ENCODE measurements at regions not wholly inside any gene's neighbourhood (a gene's known extent, or its start where the extent isn't known, plus 50 kb on each side); places are given as distances from the start of the nearest gene placed in this dataset.
"Not testable (repeated sequence)": the region's sequence is repeated elsewhere in the genome, so short reads cannot be mapped to it uniquely, and the experiment has no call there.

DNA sequence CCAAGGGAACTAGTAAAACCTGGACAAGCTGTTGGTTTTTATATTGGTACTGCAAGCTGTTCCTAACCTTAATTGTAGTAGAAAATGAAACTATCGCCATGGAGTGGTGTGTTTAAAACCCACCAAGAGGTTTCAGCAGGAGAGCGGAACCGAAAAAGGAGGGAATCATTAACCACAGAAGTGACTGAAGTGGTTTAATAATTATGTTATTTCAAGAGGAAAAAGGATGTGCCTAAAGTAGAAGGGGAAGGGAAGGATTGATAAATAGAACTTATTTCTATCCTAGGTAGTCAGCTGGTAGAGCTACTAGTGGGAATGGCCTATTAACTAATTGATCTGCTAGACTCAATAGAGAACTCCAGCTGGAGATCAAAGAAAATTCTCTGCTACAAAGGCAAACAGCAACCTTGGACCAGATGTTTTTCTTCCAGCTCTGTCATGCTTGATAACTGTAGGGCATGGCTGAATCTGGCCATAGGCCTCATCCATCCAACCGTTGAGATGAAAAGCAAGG lies 91.8 kb downstream of the BAMBI start (continued):
- TF ChIP-seq TRIM25 (IDR thresholded peaks at IDR 0.05; ENCODE audit: borderline replicate concordance) (no peak), MLX (CRISPR knock-in tag; conservative IDR thresholded peaks at IDR 0.05) (no peak), EHMT2 (IDR thresholded peaks at IDR 0.05) (no peak), TFAM (CRISPR knock-in tag; conservative IDR thresholded peaks at IDR 0.05) (no peak), ZFPM2 (CRISPR knock-in tag; IDR thresholded peaks at IDR 0.05) (no peak), EZH2 (IDR thresholded peaks at IDR 0.05; ENCODE audit: borderline replicate concordance, low read depth, low read length) (no peak)
- TF ChIP-seq, protein P1, sequence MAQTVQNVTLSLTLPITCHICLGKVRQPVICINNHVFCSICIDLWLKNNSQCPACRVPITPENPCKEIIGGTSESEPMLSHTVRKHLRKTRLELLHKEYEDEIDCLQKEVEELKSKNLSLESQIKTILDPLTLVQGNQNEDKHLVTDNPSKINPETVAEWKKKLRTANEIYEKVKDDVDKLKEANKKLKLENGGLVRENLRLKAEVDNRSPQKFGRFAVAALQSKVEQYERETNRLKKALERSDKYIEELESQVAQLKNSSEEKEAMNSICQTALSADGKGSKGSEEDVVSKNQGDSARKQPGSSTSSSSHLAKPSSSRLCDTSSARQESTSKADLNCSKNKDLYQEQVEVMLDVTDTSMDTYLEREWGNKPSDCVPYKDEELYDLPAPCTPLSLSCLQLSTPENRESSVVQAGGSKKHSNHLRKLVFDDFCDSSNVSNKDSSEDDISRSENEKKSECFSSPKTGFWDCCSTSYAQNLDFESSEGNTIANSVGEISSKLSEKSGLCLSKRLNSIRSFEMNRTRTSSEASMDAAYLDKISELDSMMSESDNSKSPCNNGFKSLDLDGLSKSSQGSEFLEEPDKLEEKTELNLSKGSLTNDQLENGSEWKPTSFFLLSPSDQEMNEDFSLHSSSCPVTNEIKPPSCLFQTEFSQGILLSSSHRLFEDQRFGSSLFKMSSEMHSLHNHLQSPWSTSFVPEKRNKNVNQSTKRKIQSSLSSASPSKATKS (CRISPR knock-in tag; IDR thresholded peaks at IDR 0.05) = no peak

- H3K36me3 ChIP-seq (ENCODE audit: control insufficient read depth, insufficient read depth, low read length); H3K9me1 ChIP-seq (ENCODE audit: control insufficient read depth, insufficient read depth, low read length); H3K4me2 ChIP-seq (ENCODE audit: insufficient read depth, low read length); H3K79me2 ChIP-seq (ENCODE audit: control insufficient read depth, insufficient read depth, low read length); H4K20me1 ChIP-seq (replicated peaks; ENCODE audit: control insufficient read depth, insufficient read depth, low read length); H3K9me3 ChIP-seq (replicated peaks; ENCODE audit: control insufficient read depth, insufficient read depth, low read depth, low read length); DNase-seq (ENCODE audit: extremely low read depth in 1 of 4, low spot score in 3 of 4); in situ Hi-C loops (cut with MboI); H3K27me3 ChIP-seq (ENCODE audit: control insufficient read depth in 2 of 2, insufficient read depth in 2 of 2, low read length in 2 of 2); POLR2A ChIA-PET; CTCF ChIA-PET (ENCODE audit: low intra/inter-chr PET ratio); FAIRE-seq; BruUV-seq (replicated peaks); H3K4me1 ChIP-seq (replicated peaks in 1 of 2; ENCODE audit: control insufficient read depth in 2 of 2, insufficient read depth in 2 of 2, low read length in 2 of 2); H2AFZ ChIP-seq (ENCODE audit: low read depth, low read length); H3K9ac ChIP-seq (ENCODE audit: insufficient read depth in 1 of 2, low read depth in 2 of 2, low read length in 2 of 2); intact Hi-C loops (cut with micrococcal nuclease); ATAC-seq; H3K27ac ChIP-seq (ENCODE audit: extremely low read depth, low read depth, low read length); H3K4me3 ChIP-seq: not testable (repeated sequence)
- 98% methylated on average over 9 of the region's 36 CpGs for WGBS (ENCODE audit: insufficient coverage, low coverage, missing lambda C conversion rate)
These were observed 94.3 kb downstream of the BAMBI start for GRCh38 chr10:28771580-28772090.
